Neuronal stem cell (in vitro differentiated cells): ENCODE measurements at regions not wholly inside any gene's neighbourhood (a gene's known extent, or its start where the extent isn't known, plus 50 kb on each side); places are given as distances from the start of the nearest gene placed in this dataset.

Experiments used
- DNase-seq: peaks from one replicate; pipeline ENCODE4 v3.0.0-alpha.2; 2013; ENCODE audit warnings: low spot score
- H2AFZ ChIP-seq: one replicate; pipeline ENCODE4 v1.6.1; 2013; ENCODE audit warnings: mild to moderate bottlenecking, low read length, inconsistent platforms
- H2AK5ac ChIP-seq: 2 replicates; pipeline ENCODE4 v1.6.1; 2013; ENCODE audit warnings: low read depth, mild to moderate bottlenecking, inconsistent platforms, low read length, moderate library complexity, mixed read lengths
- H2BK120ac ChIP-seq: 2 replicates; pipeline ENCODE4 v1.6.1; 2013; ENCODE audit warnings: low read depth, mild to moderate bottlenecking, inconsistent platforms, low read length, moderate library complexity, mixed read lengths
- H2BK12ac ChIP-seq: one replicate; pipeline ENCODE4 v1.6.1; 2013; ENCODE audit warnings: low read length, inconsistent platforms
- H2BK15ac ChIP-seq: 2 replicates; pipeline ENCODE4 v1.6.1; 2013; ENCODE audit warnings: mild to moderate bottlenecking, low read length, inconsistent platforms, mixed read lengths
- H2BK5ac ChIP-seq: one replicate; pipeline ENCODE4 v1.6.1; 2013; ENCODE audit warnings: inconsistent platforms, mild to moderate bottlenecking, low read length, moderate library complexity
- H3K14ac ChIP-seq: one replicate; pipeline ENCODE4 v1.6.1; 2013; ENCODE audit warnings: low read length, inconsistent platforms
- H3K18ac ChIP-seq: 2 replicates; pipeline ENCODE4 v1.6.1; 2013; ENCODE audit warnings: low read length, inconsistent platforms
- H3K23ac ChIP-seq: 2 replicates; pipeline ENCODE4 v1.6.1; 2013; ENCODE audit warnings: low read depth, mild to moderate bottlenecking, mixed read lengths, low read length, inconsistent platforms; ENCODE audit not compliant: poor library complexity
- H3K27ac ChIP-seq: replicated peaks from 3 replicates; pipeline ENCODE4 v1.5.1; 2013; ENCODE audit warnings: low read length, inconsistent platforms
- H3K27me3 ChIP-seq, 3 experiments: 2 replicates each; pipeline ENCODE4 v1.6.1; 2013; ENCODE audit warnings: low read length in 3 of 3, mild to moderate bottlenecking in 2 of 3, inconsistent platforms in 1 of 3, low read depth in 1 of 3, mixed read lengths in 1 of 3, moderate library complexity in 1 of 3; ENCODE audit not compliant: control insufficient read depth in 3 of 3, insufficient read depth in 3 of 3
- H3K36me3 ChIP-seq, 2 donors: replicated peaks in 1 of 2; 2 replicates each; pipeline ENCODE4 v1.6.1; 2013; ENCODE audit warnings: low read length in 2 of 2; ENCODE audit not compliant: control insufficient read depth in 2 of 2, insufficient read depth in 2 of 2
- H3K4ac ChIP-seq: 2 replicates; pipeline ENCODE4 v1.6.1; 2013; ENCODE audit warnings: inconsistent platforms, mild to moderate bottlenecking, low read length, moderate library complexity
- H3K4me1 ChIP-seq, 2 donors: 1 replicate in 1 of 2; 2 replicates in 1 of 2; pipeline ENCODE4 v1.6.1; 2013; ENCODE audit warnings: low read length in 2 of 2, low read depth in 1 of 2; ENCODE audit not compliant: control insufficient read depth in 2 of 2, insufficient read depth in 1 of 2
- H3K4me2 ChIP-seq: one replicate; pipeline ENCODE4 v1.6.1; 2013; ENCODE audit warnings: mild to moderate bottlenecking, low read length, inconsistent platforms; ENCODE audit not compliant: insufficient read depth, poor library complexity, severe bottlenecking
- H3K4me3 ChIP-seq, 2 donors: 2 replicates each; pipeline ENCODE4 v1.5.1; 2013; ENCODE audit warnings: low read length in 2 of 2, mild to moderate bottlenecking in 2 of 2, inconsistent platforms in 1 of 2, moderate library complexity in 1 of 2
- H3K79me1 ChIP-seq: one replicate; pipeline ENCODE4 v1.6.1; 2013; ENCODE audit warnings: low read depth, mild to moderate bottlenecking, inconsistent platforms, low read length, moderate library complexity
- H3K9ac ChIP-seq: one replicate; pipeline ENCODE4 v1.6.1; 2013; ENCODE audit warnings: mild to moderate bottlenecking, low read depth, low read length, inconsistent platforms; ENCODE audit not compliant: poor library complexity
- H3K9me3 ChIP-seq, 2 donors: replicated peaks in 1 of 2; 2 replicates each; pipeline versions ENCODE3 to v1.6.1; 2013; ENCODE audit warnings: low read length in 2 of 2, mild to moderate bottlenecking in 2 of 2, inconsistent platforms in 1 of 2, low read depth in 1 of 2, mixed read lengths in 1 of 2, moderate library complexity in 1 of 2; ENCODE audit not compliant: control insufficient read depth in 2 of 2, insufficient read depth in 1 of 2
- H4K8ac ChIP-seq: one replicate; pipeline ENCODE4 v1.6.1; 2013; ENCODE audit warnings: low read depth, mild to moderate bottlenecking, inconsistent platforms, low read length, moderate library complexity
- H4K91ac ChIP-seq: one replicate; pipeline ENCODE4 v1.6.1; 2013; ENCODE audit warnings: low read length, low read depth, mild to moderate bottlenecking, inconsistent platforms; ENCODE audit not compliant: poor library complexity
- WGBS, 2 donors: extraction: QIAGEN DNeasy Blood & Tissue Kit; methylation state at CpG; one replicate each; pipeline ENCODE4 v1.1.7; 2013; ENCODE audit warnings: missing lambda C conversion rate in 2 of 2, mixed read lengths in 1 of 2; ENCODE audit not compliant: insufficient read length in 2 of 2, insufficient replicate concordance in 1 of 2; ENCODE audit errors: extremely low coverage in 2 of 2; 5-methylcytosine and 5-hydroxymethylcytosine counted together

GRCh38 chr15:20352241-20353200 is 189.1 kb downstream of the GOLGA6L6 start:
- no peak overlapping the region for H2AFZ ChIP-seq
- no peak overlapping the region for H2BK12ac ChIP-seq
- H4K8ac ChIP-seq, result no peak overlapping the region
- H3K9me3 ChIP-seq, result peaks cover 0 to 32% of the 10 kb centered on the region in 2 donors
- H3K4me1 ChIP-seq, result no peaks in the 10 kb centered on the region
- H3K14ac ChIP-seq, result no peak overlapping the region
- no peak overlapping the region for H2BK15ac ChIP-seq
- H3K18ac ChIP-seq, result no peak overlapping the region
- H3K27me3 ChIP-seq, result no peaks in the 10 kb centered on the region
- H3K79me1 ChIP-seq, result no peaks in the 10 kb centered on the region
- H2AK5ac ChIP-seq, result no peak overlapping the region
- WGBS, 2 donors, result no CpG with 5 or more reads among the region's 17 CpGs
- no peaks in the 10 kb centered on the region for H3K36me3 ChIP-seq
- H3K4me3 ChIP-seq, result no peak overlapping the region
- H2BK120ac ChIP-seq, result no peak overlapping the region
- H3K23ac ChIP-seq, result peak overlapping the region; percentile 17
- H4K91ac ChIP-seq, result no peak overlapping the region
- DNase-seq, result no peak
- no peak overlapping the region for H3K27ac ChIP-seq
- H3K9ac ChIP-seq, result no peak overlapping the region
- no peak overlapping the region for H3K4me2 ChIP-seq
- no peak overlapping the region for H2BK5ac ChIP-seq
- H3K4ac ChIP-seq, result no peak overlapping the region

- peaks cover 0 to 31% of the 10 kb centered on the region in 2 donors for H3K9me3 ChIP-seq
Measured at GRCh38 chr15:20351448-20351971, 190.1 kb downstream of the GOLGA6L6 start.

GRCh38 chr15:20349774-20350498 is 191.7 kb downstream of the GOLGA6L6 start:
- no peak for DNase-seq
- H2BK12ac ChIP-seq, result no peak overlapping the region
- no peak overlapping the region for H2BK15ac ChIP-seq
- no peak overlapping the region for H2AK5ac ChIP-seq
- H3K4me2 ChIP-seq, result no peak overlapping the region
- no peaks in the 10 kb centered on the region for H3K36me3 ChIP-seq
- H3K27me3 ChIP-seq, result no peaks in the 10 kb centered on the region
- peak overlapping the region in 1 of 2 donors; percentile 54 for H3K4me3 ChIP-seq
- no peak overlapping the region for H2BK5ac ChIP-seq
- no peaks in the 10 kb centered on the region for H3K79me1 ChIP-seq
- H3K18ac ChIP-seq, result no peak overlapping the region
- no CpG with 5 or more reads among the region's 13 CpGs for WGBS, 2 donors
- no peak overlapping the region for H2AFZ ChIP-seq
- H3K14ac ChIP-seq, result no peak overlapping the region
- no peak overlapping the region for H4K91ac ChIP-seq
- H3K9me3 ChIP-seq, result peaks cover 0 to 37% of the 10 kb centered on the region in 2 donors
- no peak overlapping the region for H2BK120ac ChIP-seq
- H3K9ac ChIP-seq, result no peak overlapping the region
- H3K23ac ChIP-seq, result no peak overlapping the region
- no peak overlapping the region for H4K8ac ChIP-seq
- H3K4me1 ChIP-seq, result no peaks in the 10 kb centered on the region
- H3K27ac ChIP-seq, result no peak overlapping the region
- H3K4ac ChIP-seq, result no peak overlapping the region

More at GRCh38 chr15:20351448-20351971, 190.1 kb downstream of the GOLGA6L6 start:
- no peak overlapping the region for H2AK5ac ChIP-seq
- no peak overlapping the region for H3K9ac ChIP-seq
- no peak overlapping the region for H3K18ac ChIP-seq
- H2BK15ac ChIP-seq, result no peak overlapping the region
- no peak overlapping the region for H3K4ac ChIP-seq
- H3K23ac ChIP-seq, result peak overlapping the region; percentile 8
- H2BK5ac ChIP-seq, result no peak overlapping the region
- no peak overlapping the region for H3K27ac ChIP-seq
- no peak overlapping the region for H3K14ac ChIP-seq
- no peak for DNase-seq
- H2BK120ac ChIP-seq, result no peak overlapping the region
- no peak overlapping the region for H4K91ac ChIP-seq
- no peak overlapping the region for H4K8ac ChIP-seq
- H3K4me3 ChIP-seq, result no peak overlapping the region
- no peak overlapping the region for H3K4me2 ChIP-seq
- H3K27me3 ChIP-seq, result no peaks in the 10 kb centered on the region
- no CpG with 5 or more reads among the region's 9 CpGs for WGBS, 2 donors
- no peak overlapping the region for H2BK12ac ChIP-seq
- H3K4me1 ChIP-seq, result no peaks in the 10 kb centered on the region
- H3K79me1 ChIP-seq, result no peaks in the 10 kb centered on the region
- H2AFZ ChIP-seq, result no peak overlapping the region
- no peaks in the 10 kb centered on the region for H3K36me3 ChIP-seq
